HepG2 (cell line): ENCODE measurements at regions not wholly inside any gene's neighbourhood (a gene's known extent, or its start where the extent isn't known, plus 50 kb on each side); places are given as distances from the start of the nearest gene placed in this dataset.

ENCODE experiments used
- ATAC-seq: fragments of 200-7000 bp; cut with Tn5 transposase; 3 replicates; pipeline ENCODE4 v1.9.1; 2020; ENCODE audit warnings: mild to moderate bottlenecking, moderate library complexity
- BruUV-seq: library from RNA; stranded (reverse); fragments of 400-500 nt; replicated peaks from 2 replicates; lab custom pipeline; 2021; lab: Mats Ljungman, UMichigan
- CTCF ChIA-PET: fragments of 300-600 bp; formaldehyde crosslinking; extraction: SDS; loops from one replicate; lab custom pipeline; 2021; ENCODE audit warnings: low total read pairs, inconsistent platforms, low intra/inter-chr PET ratio; lab: Yijun Ruan, JAX
- POLR2A ChIA-PET: fragments of 350-600 bp; sonication (Branson Sonifier 250); formaldehyde crosslinking; loops from one replicate; lab custom pipeline; 2020; ENCODE audit warnings: antibody characterized with exemption, inconsistent platforms; lab: Yijun Ruan, JAX
- DNase-seq: peaks from one replicate; pipeline ENCODE4 v3.0.0-alpha.2; 2015; ENCODE audit warnings: low spot score
- FAIRE-seq: peaks from 3 replicates; lab custom pipeline; 2011; peaks lifted over from hg19 to GRCh38; lab: Jason Lieb, UNC
- H2AFZ ChIP-seq: one replicate; pipeline ENCODE4 v1.6.1; 2011; ENCODE audit warnings: low read length, inconsistent platforms
- H3K27ac ChIP-seq: fragments of 300-600 bp; 3 replicates; pipeline ENCODE4 v1.8.0; 2011; ENCODE audit warnings: mixed run types, mild to moderate bottlenecking, mixed read lengths, low read length, inconsistent platforms; ENCODE audit not compliant: insufficient read depth; ENCODE audit errors: extremely low read length
- H3K27me3 ChIP-seq, 2 experiments: fragments of 200-600 bp in 1 of 2; 2 replicates in 1 of 2; 3 replicates in 1 of 2; pipeline versions ENCODE4 v1.6.0 to v1.8.0; 2011; ENCODE audit warnings: low read length in 2 of 2, mild to moderate bottlenecking in 2 of 2, moderate library complexity in 2 of 2, inconsistent platforms in 1 of 2; ENCODE audit not compliant: insufficient read depth in 2 of 2, control insufficient read depth in 1 of 2
- H3K36me3 ChIP-seq, 2 experiments: fragments of 200-600 bp in 1 of 2; replicated peaks in 1 of 2; 2 replicates in 1 of 2; 3 replicates in 1 of 2; pipeline versions ENCODE4 v1.5.1 to v1.8.0; 2011; ENCODE audit warnings: low read length in 2 of 2, inconsistent platforms in 1 of 2; ENCODE audit not compliant: insufficient read depth in 2 of 2, control insufficient read depth in 1 of 2
- H3K4me1 ChIP-seq: 2 replicates; pipeline ENCODE4 v1.5.1; 2012; ENCODE audit warnings: low read length, inconsistent platforms; ENCODE audit not compliant: insufficient read depth
- H3K4me2 ChIP-seq: 2 replicates; pipeline ENCODE4 v1.6.0; 2011; ENCODE audit warnings: low read depth, low read length, inconsistent platforms
- H3K4me3 ChIP-seq, 3 experiments: fragments of 200-600 bp in 1 of 3; sonication (generic), shearing (Covaris generic) in 1 of 3; replicated peaks in 1 of 3; 2 replicates each; pipeline ENCODE4 v1.5.1; 2011 to 2016; ENCODE audit warnings: low read length in 3 of 3, inconsistent platforms in 2 of 3, low read depth in 2 of 3, mild to moderate bottlenecking in 2 of 3, control low read depth in 1 of 3, mixed read lengths in 1 of 3; ENCODE audit not compliant: insufficient read depth in 1 of 3
- H3K79me2 ChIP-seq: one replicate; pipeline ENCODE4 v1.6.1; 2011; ENCODE audit warnings: low read length, inconsistent platforms; ENCODE audit not compliant: insufficient read depth
- H3K9ac ChIP-seq: 2 replicates; pipeline ENCODE4 v1.6.0; 2011; ENCODE audit warnings: mild to moderate bottlenecking, low read depth, low read length, inconsistent platforms; ENCODE audit not compliant: insufficient read depth
- H3K9me3 ChIP-seq: 2 replicates; pipeline ENCODE4 v1.5.1; 2012; ENCODE audit warnings: mild to moderate bottlenecking, low read length
- H4K20me1 ChIP-seq: 2 replicates; pipeline ENCODE4 v1.6.0; 2011; ENCODE audit warnings: inconsistent platforms, mild to moderate bottlenecking, low read length, moderate library complexity; ENCODE audit not compliant: insufficient read depth
- DZIP1 ChIP-seq: sonication (generic); formaldehyde crosslinking; IDR thresholded peaks from 2 replicates; pipeline ENCODE4 v1.5.0; 2020; ENCODE audit warnings: mild to moderate bottlenecking, missing genetic modification reagents
- KDM6A ChIP-seq: IDR thresholded peaks from 2 replicates; pipeline ENCODE4 v1.6.1; 2016; ENCODE audit warnings: low read depth
- MAFF ChIP-seq: IDR thresholded peaks from 2 replicates; pipeline ENCODE4 v1.6.1; 2011; ENCODE audit warnings: low read depth, low read length, improper control_type of control experiment
- MAFK ChIP-seq, 2 experiments: IDR thresholded peaks in 1 of 2; conservative IDR thresholded peaks in 1 of 2; 2 replicates each; pipeline ENCODE4 v1.6.1; 2011; ENCODE audit warnings: improper control_type of control experiment in 2 of 2, low read length in 2 of 2
- NCOA1 ChIP-seq: sonication (generic); formaldehyde crosslinking; IDR thresholded peaks from 2 replicates; pipeline ENCODE4 v1.9.0; 2021; ENCODE audit warnings: missing genetic modification reagents
- SSRP1 ChIP-seq: IDR thresholded peaks from 2 replicates; pipeline ENCODE4 v1.6.1; 2016; ENCODE audit warnings: control low read depth
- TSC22D2 ChIP-seq: sonication (generic); formaldehyde crosslinking; IDR thresholded peaks from 2 replicates; pipeline ENCODE4 v1.5.1; 2020; ENCODE audit warnings: missing genetic modification reagents, mild to moderate bottlenecking, borderline replicate concordance
- ZKSCAN1 ChIP-seq: fragments of 150-350 bp; IDR thresholded peaks from 2 replicates; pipeline ENCODE4 v1.6.1; 2014; ENCODE audit warnings: low read length
- ZNF207 ChIP-seq: fragments of 450-650 bp; IDR thresholded peaks from 2 replicates; pipeline ENCODE4 v1.6.1; 2016; ENCODE audit warnings: antibody characterized with exemption, borderline replicate concordance
- ZNF317 ChIP-seq: sonication (generic); formaldehyde crosslinking; IDR thresholded peaks from 2 replicates; pipeline ENCODE4 v1.5.0; 2020; ENCODE audit warnings: mild to moderate bottlenecking, missing genetic modification reagents
- ZNF598 ChIP-seq: sonication (generic); formaldehyde crosslinking; IDR thresholded peaks from 2 replicates; pipeline ENCODE4 v1.5.1; 2020; ENCODE audit warnings: mild to moderate bottlenecking, missing genetic modification reagents, borderline replicate concordance
- ZNF776 ChIP-seq: sonication (generic); formaldehyde crosslinking; IDR thresholded peaks from 2 replicates; pipeline ENCODE4 v1.4.0; 2020; ENCODE audit warnings: mild to moderate bottlenecking, missing genetic modification reagents
- WGBS: methylation state at CpG from one replicate; pipeline ENCODE4 v1.1.6; 2017; ENCODE audit warnings: low lambda C conversion rate; 5-methylcytosine and 5-hydroxymethylcytosine counted together
- in situ Hi-C: cut with HindIII; loops from 2 replicates; pipeline ENCODE4 v1.10.0; 2017; ENCODE audit warnings: low pct_unique_long_range_greater_than_20kb; ENCODE audit not compliant: extremely low pct_ligation_motif_present
- intact Hi-C: fragments of 100-400 bp; cut with micrococcal nuclease; formaldehyde crosslinking; loops from one replicate; pipeline ENCODE4 v1.10.0; 2022; ENCODE audit not compliant: unreplicated experiment

- H3K9ac ChIP-seq = no peak overlapping the region
- in situ Hi-C loops = loop anchor here (25.0 kb wide), 1 partner anchor 1740 kb away; no protein-coding TSS in a partner anchor
- peak; percentile 13 for DNase-seq
- no peaks in the 10 kb centered on the region for H3K4me1 ChIP-seq
- ChIA-PET CTCF (no interaction called here), POLR2A (no interaction called here)
- H3K4me2 ChIP-seq = no peak overlapping the region
- FAIRE-seq = no peak
- intact Hi-C loops = no loop called here
- no peak for ATAC-seq
- no peaks in the 10 kb centered on the region for H4K20me1 ChIP-seq
- BruUV-seq = no TSS peak
- no peaks in the 10 kb centered on the region for H3K9me3 ChIP-seq
- no peaks in the 10 kb centered on the region for H3K79me2 ChIP-seq
- H3K4me3 ChIP-seq = no peak overlapping the region
- H2AFZ ChIP-seq = no peak overlapping the region
- 4% methylated on average over 5 of the region's 5 CpGs for WGBS
- TF ChIP-seq MAFF (peak; percentile 50), ZNF207 (no peak), MAFK (conservative IDR thresholded peaks at IDR 0.05 in 1 of 2, IDR thresholded peaks at IDR 0.05 in 1 of 2; ENCODE audit: low read length in 2 of 2) (peak; percentile 19 to 44; a peak in 3 of 4 replicates), ZNF317 (CRISPR knock-in tag) (no peak)
- H3K27me3 ChIP-seq = no peaks in the 10 kb centered on the region
- no peak overlapping the region for H3K27ac ChIP-seq
- H3K36me3 ChIP-seq = no peaks in the 10 kb centered on the region
Observed at GRCh38 chr2:14927021-14927564, 294.6 kb downstream of the LRATD1 start.

GRCh38 chr2:14928056-14928455 is 295.5 kb downstream of the LRATD1 start:
- WGBS = 0% methylated on average over 1 of the region's 1 CpG
- H4K20me1 ChIP-seq = no peaks in the 10 kb centered on the region
- no peak for TF ChIP-seq NCOA1 (CRISPR knock-in tag)
- no peak for TF ChIP-seq SSRP1
- TF ChIP-seq DZIP1 (CRISPR knock-in tag) = no peak
- TF ChIP-seq TSC22D2 (CRISPR knock-in tag) = no peak
- no peak for TF ChIP-seq ZNF776 (CRISPR knock-in tag)
- TF ChIP-seq ZKSCAN1 = no peak
- TF ChIP-seq ZNF598 (CRISPR knock-in tag) = no peak
- TF ChIP-seq KDM6A = no peak
- TF ChIP-seq, all 625 proteins: peak for 0
- no peaks in the 10 kb centered on the region for H3K9me3 ChIP-seq
- in situ Hi-C loops = loop anchor here (25.0 kb wide), 1 partner anchor 1741 kb away; no protein-coding TSS in a partner anchor
- H3K4me1 ChIP-seq = no peaks in the 10 kb centered on the region
- DNase-seq (no peak), FAIRE-seq (no peak), ATAC-seq (no peak)
- CTCF ChIA-PET = no interaction called here
- H3K4me3 ChIP-seq = no peak overlapping the region
- no peak overlapping the region for H3K4me2 ChIP-seq
- no TSS peak for BruUV-seq
- POLR2A ChIA-PET = no interaction called here
- H3K27me3 ChIP-seq = no peaks in the 10 kb centered on the region
- no peaks in the 10 kb centered on the region for H3K36me3 ChIP-seq
- H3K27ac ChIP-seq = no peak overlapping the region
- intact Hi-C loops = no loop called here
- no peak overlapping the region for H2AFZ ChIP-seq
- no peak overlapping the region for H3K9ac ChIP-seq
- H3K79me2 ChIP-seq = no peaks in the 10 kb centered on the region
